ENCODE measurements at regions not wholly inside any gene's neighbourhood (a gene's known extent, or its start where the extent isn't known, plus 50 kb on each side); places are given as distances from the start of the nearest gene placed in this dataset.

- TF ChIP-seq CTCF (IDR thresholded peaks at IDR 0.05 in 4 of 5, conservative IDR thresholded peaks at IDR 0.05 in 1 of 5) (no peak), POLR2A (IDR thresholded peaks at IDR 0.05) (no peak)
These were observed 230.8 kb downstream of the ADAMTS15 start for GRCh38 chr11:130679247-130679646.

All from gastrocnemius medialis (tissue), 4 donors.